ENCODE measurements at regions not wholly inside any gene's neighbourhood (a gene's known extent, or its start where the extent isn't known, plus 50 kb on each side); places are given as distances from the start of the nearest gene placed in this dataset.

DNA sequence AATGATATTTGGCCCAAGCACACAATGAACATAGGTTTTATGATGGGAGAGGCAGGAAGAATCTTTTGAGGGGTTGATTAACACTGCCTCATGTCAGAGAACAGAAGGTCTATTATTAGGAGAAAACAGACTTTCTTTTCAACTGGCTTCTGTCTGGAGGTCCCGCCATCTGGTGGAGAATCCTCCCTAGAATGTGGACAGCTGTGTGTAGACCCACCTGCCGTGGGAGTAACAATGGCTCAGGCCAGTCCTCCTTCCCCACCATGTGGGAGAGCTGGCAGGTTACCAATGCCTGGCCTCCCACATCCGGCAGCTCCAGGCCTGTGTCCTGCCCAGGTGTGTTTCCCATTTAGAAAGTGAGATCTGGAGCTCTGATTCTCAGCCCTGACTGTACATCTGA, 70.4 kb upstream of the AOAH start:
- Histone ChIP-seq H3K36me3 (ENCODE audit: insufficient read depth, low read length) (no peaks in the 10 kb centered on the region), H3K4me1 (ENCODE audit: insufficient read depth, low read length) (peaks cover 14% of the 10 kb centered on the region), H3K27me3 (ENCODE audit: control insufficient read depth in 1 of 2, insufficient read depth in 2 of 2, low read length in 2 of 2) (no peaks in the 10 kb centered on the region), H3K9me3 (ENCODE audit: control insufficient read depth in 1 of 2, insufficient read depth in 1 of 2, low read length in 2 of 2) (no peaks in the 10 kb centered on the region), H3K4me3 (ENCODE audit: low read length) (no peak overlapping the region), H3K27ac (ENCODE audit: low read depth in 1 of 2, low read length in 2 of 2) (no peak overlapping the region)
- Mint-ChIP-seq H3K27ac (peak overlapping the region; percentile 42), H3K9me3 (no peaks in the 10 kb centered on the region), H3K36me3 (ENCODE audit: low read depth) (no peaks in the 10 kb centered on the region), H3K27me3 (no peaks in the 10 kb centered on the region), H3K4me1 (ENCODE audit: low read depth) (peaks cover 51% of the 10 kb centered on the region), H3K4me3 (no peak overlapping the region)
- POLR2A ChIA-PET = interaction anchor here (1.0 to 1.5 kb wide), 3 partner anchors 20 to 490 kb away, joined by 3 read pairs; no protein-coding TSS in a partner anchor
- intact Hi-C loops (cut with DNase I, micrococcal nuclease) = no loop called here
- ATAC-seq (ENCODE audit: poor library complexity) = no peak
- no peak for TF ChIP-seq CTCF (IDR thresholded peaks at IDR 0.05)
- DNase-seq = no peak
- CTCF ChIA-PET = interaction anchor here (1.1 kb wide), 1 partner anchor 18 kb away, joined by 5 read pairs; no protein-coding TSS in a partner anchor

DNA sequence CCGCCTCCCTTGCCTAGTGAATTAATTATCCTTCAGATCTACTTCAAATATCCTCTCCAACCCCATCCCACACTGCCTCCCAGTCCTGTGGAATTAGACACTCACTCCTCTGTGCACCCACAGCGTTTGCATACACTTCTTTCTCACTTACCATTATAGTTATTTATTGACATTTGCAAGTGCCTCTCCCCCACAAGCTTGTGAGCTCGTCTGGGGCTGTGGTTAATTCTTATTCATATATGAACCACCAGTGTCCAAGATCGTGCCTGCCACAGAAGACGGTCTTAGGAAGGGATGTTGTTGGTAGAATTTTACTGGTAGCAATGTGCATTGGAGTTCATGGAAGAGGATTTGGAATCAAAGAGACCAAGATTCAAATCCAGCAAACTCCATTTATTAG, 68.1 kb upstream of the AOAH start:
- intact Hi-C loops (cut with DNase I, micrococcal nuclease) = no loop called here
- CTCF ChIA-PET = no interaction called here

GRCh38 chr7:36790311-36790787, 66.1 kb upstream of the AOAH start:
- H3K9me3 Mint-ChIP-seq = no peaks in the 10 kb centered on the region
- no peaks in the 10 kb centered on the region for H3K9me3 ChIP-seq (ENCODE audit: control insufficient read depth in 1 of 2, insufficient read depth in 1 of 2, low read length in 2 of 2)
- peak overlapping the region; percentile 12 for H3K4me3 Mint-ChIP-seq
- no peaks in the 10 kb centered on the region for H3K36me3 Mint-ChIP-seq (ENCODE audit: low read depth)
- CTCF ChIA-PET = interaction anchor here (0.7 to 1.4 kb wide), 2 partner anchors 119 to 303 kb away, joined by 3 read pairs; no protein-coding TSS in a partner anchor
- peak overlapping the region; percentile 79 for H3K27ac Mint-ChIP-seq
- no peaks in the 10 kb centered on the region for H3K36me3 ChIP-seq (ENCODE audit: insufficient read depth, low read length)
- DNase-seq = peak in 5 of 14 experiments; percentile 19 to 64 (median 36)
- peaks cover 49% of the 10 kb centered on the region for H3K4me1 ChIP-seq (ENCODE audit: insufficient read depth, low read length)
- intact Hi-C loops (cut with DNase I, micrococcal nuclease) = no loop called here
- POLR2A ChIA-PET = interaction anchor here (0.6 to 4.6 kb wide), 4 partner anchors 14 to 364 kb away, joined by 3 to 48 read pairs (median 4); no protein-coding TSS in a partner anchor
- H3K4me1 Mint-ChIP-seq (ENCODE audit: low read depth) = peaks cover 79% of the 10 kb centered on the region
- no peak overlapping the region for H3K4me3 ChIP-seq (ENCODE audit: low read length)
- ATAC-seq (ENCODE audit: poor library complexity) = peak; percentile 62
- no peaks in the 10 kb centered on the region for H3K27me3 ChIP-seq (ENCODE audit: control insufficient read depth in 1 of 2, insufficient read depth in 2 of 2, low read length in 2 of 2)
- H3K27ac ChIP-seq (ENCODE audit: low read depth in 1 of 2, low read length in 2 of 2) = no peak overlapping the region
- H3K27me3 Mint-ChIP-seq = no peaks in the 10 kb centered on the region
- TF ChIP-seq CTCF (IDR thresholded peaks at IDR 0.05) = no peak

More for the DNA sequence above, 68.1 kb upstream of the AOAH start:
- H3K27ac Mint-ChIP-seq = peak overlapping the region; percentile 47
- DNase-seq = no peak
- no peaks in the 10 kb centered on the region for H3K36me3 Mint-ChIP-seq (ENCODE audit: low read depth)
- no peaks in the 10 kb centered on the region for H3K36me3 ChIP-seq (ENCODE audit: insufficient read depth, low read length)
- POLR2A ChIA-PET = no interaction called here
- no peak overlapping the region for H3K4me3 ChIP-seq (ENCODE audit: low read length)
- TF ChIP-seq CTCF (IDR thresholded peaks at IDR 0.05) = no peak
- no peak overlapping the region for H3K4me3 Mint-ChIP-seq
- no peak for ATAC-seq (ENCODE audit: poor library complexity)
- no peaks in the 10 kb centered on the region for H3K9me3 Mint-ChIP-seq
- peaks cover 72% of the 10 kb centered on the region for H3K4me1 Mint-ChIP-seq (ENCODE audit: low read depth)
- no peaks in the 10 kb centered on the region for H3K27me3 Mint-ChIP-seq
- H3K27me3 ChIP-seq (ENCODE audit: control insufficient read depth in 1 of 2, insufficient read depth in 2 of 2, low read length in 2 of 2) = no peaks in the 10 kb centered on the region
- H3K9me3 ChIP-seq (ENCODE audit: control insufficient read depth in 1 of 2, insufficient read depth in 1 of 2, low read length in 2 of 2) = no peaks in the 10 kb centered on the region
- no peak overlapping the region for H3K27ac ChIP-seq (ENCODE audit: low read depth in 1 of 2, low read length in 2 of 2)
- H3K4me1 ChIP-seq (ENCODE audit: insufficient read depth, low read length) = peaks cover 35% of the 10 kb centered on the region

Data from CD4-positive, alpha-beta T cell (primary cell).